ENCODE measurements at regions not wholly inside any gene's neighbourhood (a gene's known extent, or its start where the extent isn't known, plus 50 kb on each side); places are given as distances from the start of the nearest gene placed in this dataset.
A peak's percentile ranks its signal among the peaks of the same experiment; 100 is the strongest.

DNA sequence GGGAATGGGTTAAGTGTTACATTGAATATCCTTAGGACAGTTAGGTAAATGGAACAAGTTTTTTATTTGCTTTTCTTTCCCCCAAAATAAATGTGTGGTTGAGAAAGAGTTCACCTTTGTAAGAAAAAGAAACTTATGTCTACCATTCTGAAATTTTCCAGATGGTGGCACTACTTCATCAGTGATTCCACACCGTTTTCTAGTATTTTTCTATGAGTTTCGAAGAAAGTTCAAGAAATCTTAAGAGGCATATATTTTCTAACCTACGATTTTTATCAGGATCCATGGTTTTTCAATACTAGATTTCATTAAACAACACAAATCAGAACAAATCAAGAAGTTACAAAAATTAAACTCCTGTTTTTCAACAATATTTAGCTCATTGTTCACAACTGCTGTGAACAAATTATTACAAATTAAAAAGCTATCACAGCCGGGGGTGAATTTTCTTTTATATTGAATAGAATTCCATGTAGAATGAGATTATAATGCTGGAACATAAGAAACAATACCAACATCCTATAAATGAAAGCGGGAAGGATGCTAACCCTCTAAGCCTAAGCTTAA, 163.1 kb upstream of the NPVF start:
- H3K4me1 Mint-ChIP-seq (ENCODE audit: low read depth), result peaks cover 54% of the 10 kb centered on the region
- DNase-seq (ENCODE audit: low spot score), result no peak
- no peaks in the 10 kb centered on the region for H3K9me3 Mint-ChIP-seq (ENCODE audit: low read depth)
- H3K27me3 Mint-ChIP-seq (ENCODE audit: low read depth), result no peaks in the 10 kb centered on the region
- H3K27ac Mint-ChIP-seq (ENCODE audit: unreplicated experiment), result peak overlapping the region; percentile 29
- peak; percentile 93 for TF ChIP-seq CTCF (IDR thresholded peaks at IDR 0.05)
- no peaks in the 10 kb centered on the region for H3K36me3 Mint-ChIP-seq (ENCODE audit: low read depth)
- peak overlapping the region; percentile 24 for H3K4me3 Mint-ChIP-seq (ENCODE audit: unreplicated experiment)

- peak overlapping the region; percentile 60 for H3K27ac Mint-ChIP-seq (ENCODE audit: unreplicated experiment)
- H3K9me3 Mint-ChIP-seq (ENCODE audit: low read depth), result no peaks in the 10 kb centered on the region
- DNase-seq (ENCODE audit: low spot score), result no peak
- TF ChIP-seq CTCF (IDR thresholded peaks at IDR 0.05), result no peak
- H3K27me3 Mint-ChIP-seq (ENCODE audit: low read depth), result no peaks in the 10 kb centered on the region
- no peaks in the 10 kb centered on the region for H3K36me3 Mint-ChIP-seq (ENCODE audit: low read depth)
- no peak overlapping the region for H3K4me3 Mint-ChIP-seq (ENCODE audit: unreplicated experiment)
- H3K4me1 Mint-ChIP-seq (ENCODE audit: low read depth), result peaks cover 54% of the 10 kb centered on the region
These were observed 163.8 kb upstream of the NPVF start for GRCh38 chr7:25391961-25392587.

GRCh38 chr7:25392588-25393338, 164.5 kb upstream of the NPVF start:
- Mint-ChIP-seq H3K4me3 (ENCODE audit: unreplicated experiment) (no peak overlapping the region), H3K27ac (ENCODE audit: unreplicated experiment) (peak overlapping the region; percentile 60), H3K27me3 (ENCODE audit: low read depth) (no peaks in the 10 kb centered on the region), H3K36me3 (ENCODE audit: low read depth) (no peaks in the 10 kb centered on the region), H3K4me1 (ENCODE audit: low read depth) (peaks cover 54% of the 10 kb centered on the region), H3K9me3 (ENCODE audit: low read depth) (no peaks in the 10 kb centered on the region)
- no peak for DNase-seq (ENCODE audit: low spot score)
- TF ChIP-seq CTCF (IDR thresholded peaks at IDR 0.05), result no peak

DNA sequence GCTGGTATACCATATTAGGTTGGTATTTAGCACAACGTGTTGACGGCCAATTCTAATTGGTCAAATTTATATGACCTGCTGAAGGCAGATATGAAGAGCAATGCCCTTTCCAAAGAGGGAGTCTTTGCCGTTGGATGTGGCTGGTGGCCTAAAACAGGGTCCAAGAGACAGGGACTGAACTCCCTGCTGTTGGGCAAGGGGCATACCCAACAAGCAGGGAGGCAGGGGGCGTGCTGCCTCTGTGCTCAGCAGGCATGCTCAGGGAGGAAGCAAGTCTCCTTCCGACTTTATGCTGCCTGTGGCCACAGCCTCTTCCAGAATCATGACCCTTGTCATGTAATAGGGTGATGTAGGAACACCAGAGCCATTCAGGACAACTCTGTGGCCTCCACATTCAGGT, 167.7 kb upstream of the NPVF start:
- no peak overlapping the region for H3K27ac Mint-ChIP-seq (ENCODE audit: unreplicated experiment)
- H3K36me3 Mint-ChIP-seq (ENCODE audit: low read depth), result no peaks in the 10 kb centered on the region
- no peak for TF ChIP-seq CTCF (IDR thresholded peaks at IDR 0.05)
- peaks cover 36% of the 10 kb centered on the region for H3K4me1 Mint-ChIP-seq (ENCODE audit: low read depth)
- no peak for DNase-seq (ENCODE audit: low spot score)
- H3K27me3 Mint-ChIP-seq (ENCODE audit: low read depth), result no peaks in the 10 kb centered on the region
- no peaks in the 10 kb centered on the region for H3K9me3 Mint-ChIP-seq (ENCODE audit: low read depth)
- no peak overlapping the region for H3K4me3 Mint-ChIP-seq (ENCODE audit: unreplicated experiment)

GRCh38 chr7:25396668-25397067, 168.4 kb upstream of the NPVF start:
- no peaks in the 10 kb centered on the region for H3K9me3 Mint-ChIP-seq (ENCODE audit: low read depth)
- H3K36me3 Mint-ChIP-seq (ENCODE audit: low read depth), result no peaks in the 10 kb centered on the region
- H3K4me3 Mint-ChIP-seq (ENCODE audit: unreplicated experiment), result no peak overlapping the region
- no peaks in the 10 kb centered on the region for H3K27me3 Mint-ChIP-seq (ENCODE audit: low read depth)
- H3K27ac Mint-ChIP-seq (ENCODE audit: unreplicated experiment), result no peak overlapping the region
- peaks cover 32% of the 10 kb centered on the region for H3K4me1 Mint-ChIP-seq (ENCODE audit: low read depth)
- no peak for TF ChIP-seq CTCF (IDR thresholded peaks at IDR 0.05)
- DNase-seq (ENCODE audit: low spot score), result no peak

All from chondrocyte (in vitro differentiated cells).